Endodermal cell (in vitro differentiated cells): ENCODE measurements at regions not wholly inside any gene's neighbourhood (a gene's known extent, or its start where the extent isn't known, plus 50 kb on each side); places are given as distances from the start of the nearest gene placed in this dataset.

ENCODE experiments used
- DNase-seq: peaks from one replicate; pipeline ENCODE4 v3.0.0-alpha.2; 2017
- H3K27ac ChIP-seq: 2 replicates; pipeline ENCODE4 v1.5.1; 2013; ENCODE audit warnings: mild to moderate bottlenecking, low read depth, low read length, moderate library complexity
- H3K27me3 ChIP-seq: 2 replicates; pipeline ENCODE4 v1.6.1; 2013; ENCODE audit warnings: mild to moderate bottlenecking, low read length, moderate library complexity; ENCODE audit not compliant: insufficient read depth, control insufficient read depth, poor library complexity, severe bottlenecking
- H3K36me3 ChIP-seq: 2 replicates; pipeline ENCODE4 v1.7.0; 2013; ENCODE audit warnings: mild to moderate bottlenecking, low read length, moderate library complexity; ENCODE audit not compliant: control insufficient read depth, insufficient read depth
- H3K4me1 ChIP-seq: one replicate; pipeline ENCODE4 v1.7.0; 2013; ENCODE audit warnings: low read length; ENCODE audit not compliant: control insufficient read depth, insufficient read depth
- H3K4me3 ChIP-seq: 2 replicates; pipeline ENCODE4 v1.5.1; 2013; ENCODE audit warnings: mild to moderate bottlenecking, low read length, moderate library complexity
- H3K9ac ChIP-seq: 2 replicates; pipeline ENCODE4 v1.6.1; 2013; ENCODE audit warnings: mild to moderate bottlenecking, low read length, moderate library complexity; ENCODE audit not compliant: poor library complexity, severe bottlenecking; ENCODE audit errors: extremely low read depth
- H3K9me3 ChIP-seq: 2 replicates; pipeline ENCODE4 v1.6.1; 2013; ENCODE audit warnings: mild to moderate bottlenecking, low read length, moderate library complexity; ENCODE audit not compliant: control insufficient read depth
- H3K27ac Mint-ChIP-seq: 2 replicates; pipeline ENCODE4 v1.8.0; 2020; ENCODE audit warnings: mixed read lengths
- H3K27me3 Mint-ChIP-seq: 2 replicates; pipeline ENCODE4 v1.8.0; 2021; ENCODE audit warnings: mild to moderate bottlenecking, mixed read lengths; ENCODE audit not compliant: insufficient read depth
- H3K36me3 Mint-ChIP-seq: 2 replicates; pipeline ENCODE4 v1.8.0; 2020; ENCODE audit warnings: low read depth, mixed read lengths
- H3K4me1 Mint-ChIP-seq: 2 replicates; pipeline ENCODE4 v1.8.0; 2020; ENCODE audit warnings: mixed read lengths
- H3K4me3 Mint-ChIP-seq: 2 replicates; pipeline ENCODE4 v1.8.0; 2020; ENCODE audit warnings: mild to moderate bottlenecking, moderate library complexity, mixed read lengths
- H3K9me3 Mint-ChIP-seq: 2 replicates; pipeline ENCODE4 v1.8.0; 2020; ENCODE audit warnings: mild to moderate bottlenecking, mixed read lengths
- CTCF ChIP-seq: fragments of 200-600 bp; sonication (generic); conservative IDR thresholded peaks from 2 replicates; pipeline ENCODE4 v1.5.0; 2021; ENCODE audit warnings: antibody characterized with exemption, mild to moderate bottlenecking
- WGBS, 2 experiments: methylation state at CpG; one replicate each; pipeline versions ENCODE4 v1.1.5 to v1.1.7; 2013; ENCODE audit warnings: missing lambda C conversion rate in 2 of 2, mixed read lengths in 1 of 2; ENCODE audit not compliant: insufficient coverage in 1 of 2, insufficient read length in 1 of 2; 5-methylcytosine and 5-hydroxymethylcytosine counted together

- no peak overlapping the region for H3K27ac ChIP-seq
- peaks cover 9% of the 10 kb centered on the region for H3K36me3 Mint-ChIP-seq
- H3K27ac Mint-ChIP-seq: no peak overlapping the region
- DNase-seq: no peak
- H3K27me3 ChIP-seq: no peaks in the 10 kb centered on the region
- peaks cover 32% of the 10 kb centered on the region for H3K27me3 Mint-ChIP-seq
- TF ChIP-seq CTCF: no peak
- peaks cover 26% of the 10 kb centered on the region for H3K9me3 Mint-ChIP-seq
- no peaks in the 10 kb centered on the region for H3K36me3 ChIP-seq
- H3K4me3 ChIP-seq: no peak overlapping the region
- no peak overlapping the region for H3K9ac ChIP-seq
- no peak overlapping the region for H3K4me3 Mint-ChIP-seq
- H3K4me1 ChIP-seq: peaks cover 7% of the 10 kb centered on the region
- H3K4me1 Mint-ChIP-seq: peaks cover 18% of the 10 kb centered on the region
- peaks cover 19% of the 10 kb centered on the region for H3K9me3 ChIP-seq
These were observed 211.0 kb downstream of the AKAIN1 start for GRCh38 chr18:4986066-4986465.

GRCh38 chr18:4961121-4961909, 235.7 kb downstream of the AKAIN1 start:
- H3K36me3 Mint-ChIP-seq: no peaks in the 10 kb centered on the region
- no peaks in the 10 kb centered on the region for H3K4me1 Mint-ChIP-seq
- Histone ChIP-seq H3K4me1 (no peaks in the 10 kb centered on the region), H3K9me3 (peaks cover 4% of the 10 kb centered on the region), H3K27me3 (no peaks in the 10 kb centered on the region), H3K27ac (no peak overlapping the region), H3K4me3 (no peak overlapping the region), H3K9ac (no peak overlapping the region), H3K36me3 (no peaks in the 10 kb centered on the region)
- no peak overlapping the region for H3K27ac Mint-ChIP-seq
- DNase-seq: no peak
- H3K9me3 Mint-ChIP-seq: peaks cover 19% of the 10 kb centered on the region
- no peak overlapping the region for H3K4me3 Mint-ChIP-seq
- no peak for TF ChIP-seq CTCF
- WGBS, 2 experiments: 69 to 92% methylated on average over 3 to 4 of the region's 4 CpGs
- no peaks in the 10 kb centered on the region for H3K27me3 Mint-ChIP-seq

- TF ChIP-seq CTCF: no peak
- no peak overlapping the region for H3K4me3 ChIP-seq
- Mint-ChIP-seq H3K4me1 (no peaks in the 10 kb centered on the region), H3K27me3 (no peaks in the 10 kb centered on the region), H3K9me3 (peaks cover 15% of the 10 kb centered on the region), H3K27ac (no peak overlapping the region), H3K4me3 (no peak overlapping the region), H3K36me3 (no peaks in the 10 kb centered on the region)
- no peak for DNase-seq
- H3K36me3 ChIP-seq: no peaks in the 10 kb centered on the region
- no peak overlapping the region for H3K27ac ChIP-seq
- H3K27me3 ChIP-seq: no peaks in the 10 kb centered on the region
- peaks cover 4% of the 10 kb centered on the region for H3K9me3 ChIP-seq
- H3K4me1 ChIP-seq: no peaks in the 10 kb centered on the region
- WGBS, 2 experiments: 93 to 100% methylated on average over 2 to 5 of the region's 5 CpGs
- no peak overlapping the region for H3K9ac ChIP-seq
These were observed 236.5 kb downstream of the AKAIN1 start for GRCh38 chr18:4960578-4960977.
